HUES6 (cell line): ENCODE measurements at regions not wholly inside any gene's neighbourhood (a gene's known extent, or its start where the extent isn't known, plus 50 kb on each side); places are given as distances from the start of the nearest gene placed in this dataset.

Source experiments
- H3K27ac ChIP-seq: 2 replicates; pipeline ENCODE4 v1.7.0; 2013; ENCODE audit warnings: low read depth, mild to moderate bottlenecking, low read length, inconsistent platforms
- H3K27me3 ChIP-seq: 2 replicates; pipeline ENCODE4 v1.6.1; 2013; ENCODE audit warnings: low read length; ENCODE audit not compliant: control insufficient read depth, insufficient read depth
- H3K36me3 ChIP-seq: 2 replicates; pipeline ENCODE4 v1.6.1; 2013; ENCODE audit warnings: low read length; ENCODE audit not compliant: control insufficient read depth, insufficient read depth
- H3K4me1 ChIP-seq: 2 replicates; pipeline ENCODE4 v1.6.1; 2013; ENCODE audit warnings: low read length; ENCODE audit not compliant: control insufficient read depth, insufficient read depth
- H3K4me3 ChIP-seq: 2 replicates; pipeline ENCODE4 v1.5.1; 2013; ENCODE audit warnings: low read depth, low read length
- H3K9ac ChIP-seq: one replicate; pipeline ENCODE4 v1.6.1; 2013; ENCODE audit warnings: mild to moderate bottlenecking, low read length
- H3K9me3 ChIP-seq: 2 replicates; pipeline ENCODE4 v1.6.1; 2013; ENCODE audit warnings: low read depth, low read length; ENCODE audit not compliant: control insufficient read depth, insufficient read depth

GRCh38 chr17:55582897-55583296, 71.6 kb upstream of the SMIM36 start:
- Histone ChIP-seq H3K9me3 (no peaks in the 10 kb centered on the region), H3K27ac (no peak overlapping the region), H3K9ac (no peak overlapping the region), H3K27me3 (no peaks in the 10 kb centered on the region), H3K4me1 (no peaks in the 10 kb centered on the region), H3K36me3 (no peaks in the 10 kb centered on the region), H3K4me3 (no peak overlapping the region)

GRCh38 chr17:55580596-55581133, 69.4 kb upstream of the SMIM36 start:
- no peak overlapping the region for H3K27ac ChIP-seq
- H3K4me3 ChIP-seq, result no peak overlapping the region
- no peaks in the 10 kb centered on the region for H3K9me3 ChIP-seq
- no peaks in the 10 kb centered on the region for H3K27me3 ChIP-seq
- H3K9ac ChIP-seq, result no peak overlapping the region
- H3K36me3 ChIP-seq, result no peaks in the 10 kb centered on the region
- H3K4me1 ChIP-seq, result peaks cover 9% of the 10 kb centered on the region; the same call in 1 of the 2 replicates

- H3K4me3 ChIP-seq, result no peak overlapping the region
- H3K9me3 ChIP-seq, result no peaks in the 10 kb centered on the region
- no peaks in the 10 kb centered on the region for H3K27me3 ChIP-seq
- no peaks in the 10 kb centered on the region for H3K36me3 ChIP-seq
- no peak overlapping the region for H3K27ac ChIP-seq
- peaks cover 9% of the 10 kb centered on the region; the same call in 1 of the 2 replicates for H3K4me1 ChIP-seq
- no peak overlapping the region for H3K9ac ChIP-seq
Measured at GRCh38 chr17:55577687-55578086, 66.4 kb upstream of the SMIM36 start.

- Histone ChIP-seq H3K27me3 (no peaks in the 10 kb centered on the region), H3K4me1 (peaks cover 9% of the 10 kb centered on the region; the same call in 1 of the 2 replicates), H3K9ac (no peak overlapping the region), H3K36me3 (no peaks in the 10 kb centered on the region), H3K4me3 (no peak overlapping the region), H3K9me3 (no peaks in the 10 kb centered on the region), H3K27ac (no peak overlapping the region)
Measured at GRCh38 chr17:55576996-55577586, 65.8 kb upstream of the SMIM36 start.

- H3K27ac ChIP-seq, result no peak overlapping the region
- no peaks in the 10 kb centered on the region for H3K27me3 ChIP-seq
- H3K9me3 ChIP-seq, result no peaks in the 10 kb centered on the region
- H3K4me3 ChIP-seq, result no peak overlapping the region
- H3K36me3 ChIP-seq, result no peaks in the 10 kb centered on the region
- H3K4me1 ChIP-seq, result peaks cover 9% of the 10 kb centered on the region; the same call in 1 of the 2 replicates
- no peak overlapping the region for H3K9ac ChIP-seq
Measured at GRCh38 chr17:55576237-55576995, 65.2 kb upstream of the SMIM36 start.

- H3K9ac ChIP-seq, result no peak overlapping the region
- no peaks in the 10 kb centered on the region for H3K27me3 ChIP-seq
- no peaks in the 10 kb centered on the region for H3K36me3 ChIP-seq
- H3K9me3 ChIP-seq, result no peaks in the 10 kb centered on the region
- peaks cover 9% of the 10 kb centered on the region; the same call in 1 of the 2 replicates for H3K4me1 ChIP-seq
- H3K27ac ChIP-seq, result no peak overlapping the region
- no peak overlapping the region for H3K4me3 ChIP-seq
Measured at GRCh38 chr17:55575058-55575636, 63.9 kb upstream of the SMIM36 start.

- Histone ChIP-seq H3K9me3 (no peaks in the 10 kb centered on the region), H3K27me3 (no peaks in the 10 kb centered on the region), H3K36me3 (no peaks in the 10 kb centered on the region), H3K4me1 (peaks cover 10% of the 10 kb centered on the region; the same call in 1 of the 2 replicates), H3K9ac (no peak overlapping the region), H3K27ac (no peak overlapping the region), H3K4me3 (no peak overlapping the region)
Measured at GRCh38 chr17:55572599-55572998, 61.3 kb upstream of the SMIM36 start.

- no peak overlapping the region for H3K4me3 ChIP-seq
- H3K9me3 ChIP-seq, result no peaks in the 10 kb centered on the region
- H3K36me3 ChIP-seq, result no peaks in the 10 kb centered on the region
- no peak overlapping the region for H3K9ac ChIP-seq
- H3K4me1 ChIP-seq, result peaks cover 12% of the 10 kb centered on the region; the same call in 1 of the 2 replicates
- H3K27ac ChIP-seq, result no peak overlapping the region
- H3K27me3 ChIP-seq, result no peaks in the 10 kb centered on the region
Measured at GRCh38 chr17:55572139-55572538, 60.9 kb upstream of the SMIM36 start.

GRCh38 chr17:55571095-55571494, 59.8 kb upstream of the SMIM36 start:
- H3K27ac ChIP-seq, result no peak overlapping the region
- no peaks in the 10 kb centered on the region for H3K9me3 ChIP-seq

GRCh38 chr17:55570391-55570790, 59.1 kb upstream of the SMIM36 start:
- H3K9me3 ChIP-seq, result no peaks in the 10 kb centered on the region
- H3K27me3 ChIP-seq, result no peaks in the 10 kb centered on the region
- no peak overlapping the region for H3K4me3 ChIP-seq
- no peak overlapping the region for H3K9ac ChIP-seq
- 0 out of 2 replicates have a peak, but pooled peaks cover 3% of the 10 kb centered on the region for H3K4me1 ChIP-seq
- H3K27ac ChIP-seq, result no peak overlapping the region
- H3K36me3 ChIP-seq, result no peaks in the 10 kb centered on the region

More at GRCh38 chr17:55571095-55571494, 59.8 kb upstream of the SMIM36 start:
- Histone ChIP-seq H3K4me1 (0 out of 2 replicates have a peak, but pooled peaks cover 3% of the 10 kb centered on the region), H3K9ac (no peak overlapping the region), H3K36me3 (no peaks in the 10 kb centered on the region), H3K4me3 (no peak overlapping the region), H3K27me3 (no peaks in the 10 kb centered on the region)
